ENCODE measurements at regions not wholly inside any gene's neighbourhood (a gene's known extent, or its start where the extent isn't known, plus 50 kb on each side); places are given as distances from the start of the nearest gene placed in this dataset.

- H3K27me3 ChIP-seq (ENCODE audit: control insufficient read depth in 1 of 2, insufficient read depth in 1 of 2, low read length in 2 of 2): no peaks in the 10 kb centered on the region
- H3K4me1 ChIP-seq (ENCODE audit: control insufficient read depth, insufficient read depth, low read depth, low read length): no peaks in the 10 kb centered on the region
- H2AK5ac ChIP-seq (ENCODE audit: low read length, severe bottlenecking): no peak overlapping the region
- H4K8ac ChIP-seq (ENCODE audit: low read length): no peak overlapping the region
- no peak overlapping the region for H2AFZ ChIP-seq (ENCODE audit: low read depth, low read length)
- no peak overlapping the region for H2BK5ac ChIP-seq (ENCODE audit: low read depth, low read length, poor library complexity, severe bottlenecking)
- no peak for DNase-seq
- no peak overlapping the region for H3K4me3 ChIP-seq (ENCODE audit: insufficient read depth in 1 of 2, low read depth in 1 of 2, low read length in 2 of 2)
- H3K23ac ChIP-seq (ENCODE audit: low read length in 2 of 2): no peak overlapping the region
- no peak overlapping the region for H3K9ac ChIP-seq (ENCODE audit: low read length)
- H2BK15ac ChIP-seq (ENCODE audit: low read depth, poor library complexity, severe bottlenecking): no peak overlapping the region
- 61% methylated on average over 3 of the region's 3 CpGs for WGBS
- H3K36me3 ChIP-seq (ENCODE audit: control insufficient read depth in 1 of 2, insufficient read depth in 2 of 2, low read depth in 1 of 2, low read length in 2 of 2): no peaks in the 10 kb centered on the region
- H2BK12ac ChIP-seq (ENCODE audit: low read length in 2 of 2): no peak overlapping the region
- H3K9me3 ChIP-seq (ENCODE audit: control insufficient read depth, low read length): no peaks in the 10 kb centered on the region
- no peak overlapping the region for H4K91ac ChIP-seq (ENCODE audit: low read length)
- H3K27ac ChIP-seq (ENCODE audit: low read length, poor library complexity, severe bottlenecking): no peak overlapping the region
- no peak overlapping the region for H3K18ac ChIP-seq (ENCODE audit: low read depth in 1 of 2, low read length in 2 of 2)
- H3K79me1 ChIP-seq (replicated peaks; ENCODE audit: low read length, poor library complexity, severe bottlenecking): no peaks in the 10 kb centered on the region
- no peak overlapping the region for H3K4me2 ChIP-seq (ENCODE audit: low read length, poor library complexity, severe bottlenecking)
- H3K14ac ChIP-seq (ENCODE audit: low read length in 2 of 2): no peak overlapping the region
- H2BK120ac ChIP-seq (ENCODE audit: low read depth, low read length): no peak overlapping the region
- H3K4ac ChIP-seq (ENCODE audit: low read depth in 1 of 2, low read length in 2 of 2): no peak overlapping the region
These were observed 786.8 kb upstream of the ACVR2A start for GRCh38 chr2:147057892-147058490.

GRCh38 chr2:147051814-147052213 is 793.0 kb upstream of the ACVR2A start:
- Histone ChIP-seq H3K14ac (ENCODE audit: low read length in 2 of 2) (no peak overlapping the region), H2BK15ac (ENCODE audit: low read depth, poor library complexity, severe bottlenecking) (no peak overlapping the region), H3K23ac (ENCODE audit: low read length in 2 of 2) (no peak overlapping the region), H2AK5ac (ENCODE audit: low read length, severe bottlenecking) (no peak overlapping the region), H4K91ac (ENCODE audit: low read length) (no peak overlapping the region), H3K4me1 (ENCODE audit: control insufficient read depth, insufficient read depth, low read depth, low read length) (no peaks in the 10 kb centered on the region), H3K79me1 (replicated peaks; ENCODE audit: low read length, poor library complexity, severe bottlenecking) (no peaks in the 10 kb centered on the region), H3K9ac (ENCODE audit: low read length) (no peak overlapping the region), H3K27ac (ENCODE audit: low read length, poor library complexity, severe bottlenecking) (no peak overlapping the region), H3K27me3 (ENCODE audit: control insufficient read depth in 1 of 2, insufficient read depth in 1 of 2, low read length in 2 of 2) (no peaks in the 10 kb centered on the region), H3K4me2 (ENCODE audit: low read length, poor library complexity, severe bottlenecking) (no peak overlapping the region), H3K18ac (ENCODE audit: low read depth in 1 of 2, low read length in 2 of 2) (no peak overlapping the region), H3K4ac (ENCODE audit: low read depth in 1 of 2, low read length in 2 of 2) (no peak overlapping the region), H2AFZ (ENCODE audit: low read depth, low read length) (no peak overlapping the region), H4K8ac (ENCODE audit: low read length) (no peak overlapping the region), H3K9me3 (ENCODE audit: control insufficient read depth, low read length) (no peaks in the 10 kb centered on the region), H3K36me3 (ENCODE audit: control insufficient read depth in 1 of 2, insufficient read depth in 2 of 2, low read depth in 1 of 2, low read length in 2 of 2) (no peaks in the 10 kb centered on the region), H2BK5ac (ENCODE audit: low read depth, low read length, poor library complexity, severe bottlenecking) (no peak overlapping the region), H2BK120ac (ENCODE audit: low read depth, low read length) (no peak overlapping the region), H2BK12ac (ENCODE audit: low read length in 2 of 2) (no peak overlapping the region), H3K4me3 (ENCODE audit: insufficient read depth in 1 of 2, low read depth in 1 of 2, low read length in 2 of 2) (no peak overlapping the region)
- no peak for DNase-seq
- WGBS: 69% methylated on average over 2 of the region's 3 CpGs

- no peak overlapping the region for H4K8ac ChIP-seq (ENCODE audit: low read length)
- no peak overlapping the region for H3K4me2 ChIP-seq (ENCODE audit: low read length, poor library complexity, severe bottlenecking)
- no peaks in the 10 kb centered on the region for H3K79me1 ChIP-seq (replicated peaks; ENCODE audit: low read length, poor library complexity, severe bottlenecking)
- no peak overlapping the region for H3K18ac ChIP-seq (ENCODE audit: low read depth in 1 of 2, low read length in 2 of 2)
- H3K14ac ChIP-seq (ENCODE audit: low read length in 2 of 2): no peak overlapping the region
- H3K4ac ChIP-seq (ENCODE audit: low read depth in 1 of 2, low read length in 2 of 2): no peak overlapping the region
- H3K23ac ChIP-seq (ENCODE audit: low read length in 2 of 2): no peak overlapping the region
- H2AFZ ChIP-seq (ENCODE audit: low read depth, low read length): no peak overlapping the region
- DNase-seq: no peak
- no peak overlapping the region for H2BK5ac ChIP-seq (ENCODE audit: low read depth, low read length, poor library complexity, severe bottlenecking)
- H3K9me3 ChIP-seq (ENCODE audit: control insufficient read depth, low read length): no peaks in the 10 kb centered on the region
- no peak overlapping the region for H3K4me3 ChIP-seq (ENCODE audit: insufficient read depth in 1 of 2, low read depth in 1 of 2, low read length in 2 of 2)
- no peak overlapping the region for H4K91ac ChIP-seq (ENCODE audit: low read length)
- no peak overlapping the region for H3K9ac ChIP-seq (ENCODE audit: low read length)
- H2AK5ac ChIP-seq (ENCODE audit: low read length, severe bottlenecking): no peak overlapping the region
- H3K4me1 ChIP-seq (ENCODE audit: control insufficient read depth, insufficient read depth, low read depth, low read length): no peaks in the 10 kb centered on the region
- no peaks in the 10 kb centered on the region for H3K36me3 ChIP-seq (ENCODE audit: control insufficient read depth in 1 of 2, insufficient read depth in 2 of 2, low read depth in 1 of 2, low read length in 2 of 2)
- no peak overlapping the region for H2BK120ac ChIP-seq (ENCODE audit: low read depth, low read length)
- no peak overlapping the region for H2BK12ac ChIP-seq (ENCODE audit: low read length in 2 of 2)
- no peaks in the 10 kb centered on the region for H3K27me3 ChIP-seq (ENCODE audit: control insufficient read depth in 1 of 2, insufficient read depth in 1 of 2, low read length in 2 of 2)
- no peak overlapping the region for H3K27ac ChIP-seq (ENCODE audit: low read length, poor library complexity, severe bottlenecking)
- H2BK15ac ChIP-seq (ENCODE audit: low read depth, poor library complexity, severe bottlenecking): no peak overlapping the region
These were observed 793.6 kb upstream of the ACVR2A start for GRCh38 chr2:147051248-147051647.

- H3K18ac ChIP-seq (ENCODE audit: low read depth in 1 of 2, low read length in 2 of 2): no peak overlapping the region
- no peaks in the 10 kb centered on the region for H3K4me1 ChIP-seq (ENCODE audit: control insufficient read depth, insufficient read depth, low read depth, low read length)
- H2AFZ ChIP-seq (ENCODE audit: low read depth, low read length): no peak overlapping the region
- H4K91ac ChIP-seq (ENCODE audit: low read length): no peak overlapping the region
- H3K27me3 ChIP-seq (ENCODE audit: control insufficient read depth in 1 of 2, insufficient read depth in 1 of 2, low read length in 2 of 2): no peaks in the 10 kb centered on the region
- H2BK5ac ChIP-seq (ENCODE audit: low read depth, low read length, poor library complexity, severe bottlenecking): no peak overlapping the region
- H3K79me1 ChIP-seq (replicated peaks; ENCODE audit: low read length, poor library complexity, severe bottlenecking): no peaks in the 10 kb centered on the region
- no peak overlapping the region for H3K4me2 ChIP-seq (ENCODE audit: low read length, poor library complexity, severe bottlenecking)
- no peak overlapping the region for H2AK5ac ChIP-seq (ENCODE audit: low read length, severe bottlenecking)
- no peak overlapping the region for H3K23ac ChIP-seq (ENCODE audit: low read length in 2 of 2)
- H3K9me3 ChIP-seq (ENCODE audit: control insufficient read depth, low read length): no peaks in the 10 kb centered on the region
- 19% methylated on average over 3 of the region's 4 CpGs for WGBS
- no peak overlapping the region for H3K27ac ChIP-seq (ENCODE audit: low read length, poor library complexity, severe bottlenecking)
- H2BK15ac ChIP-seq (ENCODE audit: low read depth, poor library complexity, severe bottlenecking): no peak overlapping the region
- no peak overlapping the region for H2BK12ac ChIP-seq (ENCODE audit: low read length in 2 of 2)
- no peak overlapping the region for H3K4me3 ChIP-seq (ENCODE audit: insufficient read depth in 1 of 2, low read depth in 1 of 2, low read length in 2 of 2)
- H4K8ac ChIP-seq (ENCODE audit: low read length): no peak overlapping the region
- H2BK120ac ChIP-seq (ENCODE audit: low read depth, low read length): no peak overlapping the region
- peak; percentile 74 for DNase-seq
- H3K36me3 ChIP-seq (ENCODE audit: control insufficient read depth in 1 of 2, insufficient read depth in 2 of 2, low read depth in 1 of 2, low read length in 2 of 2): no peaks in the 10 kb centered on the region
- H3K9ac ChIP-seq (ENCODE audit: low read length): no peak overlapping the region
- no peak overlapping the region for H3K4ac ChIP-seq (ENCODE audit: low read depth in 1 of 2, low read length in 2 of 2)
- no peak overlapping the region for H3K14ac ChIP-seq (ENCODE audit: low read length in 2 of 2)
These were observed 794.9 kb upstream of the ACVR2A start for GRCh38 chr2:147049957-147050356.
